Activated T-helper 17 cell treated with anti-CD3 and anti-CD28 coated beads, Interleukin-2, amount 50 U/mL, for 72 hours (primary cell): ENCODE measurements at regions not wholly inside any gene's neighbourhood (a gene's known extent, or its start where the extent isn't known, plus 50 kb on each side); places are given as distances from the start of the nearest gene placed in this dataset.

Experiments used
- ATAC-seq: fragments of 150-1000 bp; cut with Tn5 transposase; replicated peaks from 2 replicates; pipeline ENCODE4 v1.10.0; 2021; ENCODE audit warnings: mild to moderate bottlenecking, moderate library complexity
- H3K27ac Mint-ChIP-seq: one replicate; pipeline ENCODE4 v1.8.0; 2022; ENCODE audit warnings: mixed read lengths
- H3K27me3 Mint-ChIP-seq: one replicate; pipeline ENCODE4 v1.8.0; 2022; ENCODE audit warnings: mixed read lengths
- H3K36me3 Mint-ChIP-seq: one replicate; pipeline ENCODE4 v1.8.0; 2022; ENCODE audit warnings: low read depth, mild to moderate bottlenecking, mixed read lengths
- H3K4me1 Mint-ChIP-seq: one replicate; pipeline ENCODE4 v1.8.0; 2022; ENCODE audit warnings: mixed read lengths
- H3K4me3 Mint-ChIP-seq: one replicate; pipeline ENCODE4 v1.8.0; 2022; ENCODE audit warnings: mild to moderate bottlenecking, mixed read lengths
- H3K9me3 Mint-ChIP-seq: one replicate; pipeline ENCODE4 v1.8.0; 2022; ENCODE audit warnings: mixed read lengths

- Mint-ChIP-seq H3K4me1 (peaks cover 6% of the 10 kb centered on the region), H3K9me3 (no peaks in the 10 kb centered on the region), H3K27me3 (peaks cover 6% of the 10 kb centered on the region), H3K27ac (no peak overlapping the region), H3K36me3 (no peaks in the 10 kb centered on the region), H3K4me3 (no peak overlapping the region)
- no peak for ATAC-seq
Observed at GRCh38 chr9:99437145-99437544, 215.1 kb downstream of the SEC61B start.

- no peak overlapping the region for H3K27ac Mint-ChIP-seq
- ATAC-seq: no peak
- no peak overlapping the region for H3K4me3 Mint-ChIP-seq
- no peaks in the 10 kb centered on the region for H3K9me3 Mint-ChIP-seq
- H3K27me3 Mint-ChIP-seq: peaks cover 6% of the 10 kb centered on the region
- H3K36me3 Mint-ChIP-seq: no peaks in the 10 kb centered on the region
- peaks cover 4% of the 10 kb centered on the region for H3K4me1 Mint-ChIP-seq
Observed at GRCh38 chr9:99438596-99438995, 216.5 kb downstream of the SEC61B start.

- no peaks in the 10 kb centered on the region for H3K9me3 Mint-ChIP-seq
- no peak overlapping the region for H3K4me3 Mint-ChIP-seq
- ATAC-seq: no peak
- H3K4me1 Mint-ChIP-seq: no peaks in the 10 kb centered on the region
- H3K36me3 Mint-ChIP-seq: no peaks in the 10 kb centered on the region
- H3K27me3 Mint-ChIP-seq: peaks cover 15% of the 10 kb centered on the region
- no peak overlapping the region for H3K27ac Mint-ChIP-seq
Observed at GRCh38 chr9:99441829-99442228, 219.7 kb downstream of the SEC61B start.

GRCh38 chr9:99445371-99445891 lies 223.3 kb downstream of the SEC61B start:
- Mint-ChIP-seq H3K27ac (no peak overlapping the region), H3K27me3 (peaks cover 26% of the 10 kb centered on the region), H3K4me3 (no peak overlapping the region), H3K4me1 (no peaks in the 10 kb centered on the region), H3K9me3 (no peaks in the 10 kb centered on the region), H3K36me3 (no peaks in the 10 kb centered on the region)
- ATAC-seq: no peak

GRCh38 chr9:99445920-99446319 lies 223.8 kb downstream of the SEC61B start:
- Mint-ChIP-seq H3K4me1 (no peaks in the 10 kb centered on the region), H3K27me3 (peaks cover 26% of the 10 kb centered on the region), H3K27ac (no peak overlapping the region), H3K9me3 (no peaks in the 10 kb centered on the region), H3K36me3 (no peaks in the 10 kb centered on the region), H3K4me3 (no peak overlapping the region)
- no peak for ATAC-seq

GRCh38 chr9:99447951-99448350 lies 225.9 kb downstream of the SEC61B start:
- Mint-ChIP-seq H3K9me3 (no peaks in the 10 kb centered on the region), H3K4me1 (no peaks in the 10 kb centered on the region), H3K27ac (no peak overlapping the region), H3K27me3 (peaks cover 27% of the 10 kb centered on the region), H3K4me3 (no peak overlapping the region), H3K36me3 (no peaks in the 10 kb centered on the region)
- ATAC-seq: no peak

- H3K4me1 Mint-ChIP-seq: no peaks in the 10 kb centered on the region
- no peaks in the 10 kb centered on the region for H3K9me3 Mint-ChIP-seq
- H3K27me3 Mint-ChIP-seq: peaks cover 33% of the 10 kb centered on the region
- H3K36me3 Mint-ChIP-seq: no peaks in the 10 kb centered on the region
- no peak overlapping the region for H3K27ac Mint-ChIP-seq
- no peak overlapping the region for H3K4me3 Mint-ChIP-seq
- ATAC-seq: no peak
Observed at GRCh38 chr9:99449726-99450125, 227.6 kb downstream of the SEC61B start.

- Mint-ChIP-seq H3K27me3 (peaks cover 42% of the 10 kb centered on the region), H3K9me3 (no peaks in the 10 kb centered on the region), H3K4me3 (no peak overlapping the region), H3K27ac (no peak overlapping the region), H3K4me1 (no peaks in the 10 kb centered on the region), H3K36me3 (no peaks in the 10 kb centered on the region)
- no peak for ATAC-seq
Observed at GRCh38 chr9:99451112-99451606, 229.1 kb downstream of the SEC61B start.

GRCh38 chr9:99457406-99457805 lies 235.3 kb downstream of the SEC61B start:
- Mint-ChIP-seq H3K27ac (no peak overlapping the region), H3K27me3 (peaks cover 29% of the 10 kb centered on the region), H3K36me3 (no peaks in the 10 kb centered on the region), H3K4me3 (no peak overlapping the region), H3K4me1 (no peaks in the 10 kb centered on the region), H3K9me3 (no peaks in the 10 kb centered on the region)
- ATAC-seq: no peak

GRCh38 chr9:99457981-99458380 lies 235.9 kb downstream of the SEC61B start:
- Mint-ChIP-seq H3K36me3 (no peaks in the 10 kb centered on the region), H3K27me3 (peaks cover 30% of the 10 kb centered on the region), H3K27ac (no peak overlapping the region), H3K9me3 (no peaks in the 10 kb centered on the region), H3K4me3 (no peak overlapping the region), H3K4me1 (no peaks in the 10 kb centered on the region)
- no peak for ATAC-seq

- no peaks in the 10 kb centered on the region for H3K9me3 Mint-ChIP-seq
- no peak for ATAC-seq
- H3K4me1 Mint-ChIP-seq: no peaks in the 10 kb centered on the region
- H3K27me3 Mint-ChIP-seq: peaks cover 22% of the 10 kb centered on the region
- H3K36me3 Mint-ChIP-seq: no peaks in the 10 kb centered on the region
- H3K27ac Mint-ChIP-seq: no peak overlapping the region
- no peak overlapping the region for H3K4me3 Mint-ChIP-seq
Observed at GRCh38 chr9:99459919-99460318, 237.8 kb downstream of the SEC61B start.

- H3K27ac Mint-ChIP-seq: no peak overlapping the region
- H3K36me3 Mint-ChIP-seq: no peaks in the 10 kb centered on the region
- H3K27me3 Mint-ChIP-seq: peaks cover 16% of the 10 kb centered on the region
- H3K4me3 Mint-ChIP-seq: no peak overlapping the region
- no peaks in the 10 kb centered on the region for H3K9me3 Mint-ChIP-seq
- H3K4me1 Mint-ChIP-seq: no peaks in the 10 kb centered on the region
- no peak for ATAC-seq
Observed at GRCh38 chr9:99463131-99463530, 241.0 kb downstream of the SEC61B start.

GRCh38 chr9:99464568-99464967 lies 242.5 kb downstream of the SEC61B start:
- no peak overlapping the region for H3K4me3 Mint-ChIP-seq
- H3K4me1 Mint-ChIP-seq: no peaks in the 10 kb centered on the region
- peaks cover 19% of the 10 kb centered on the region for H3K27me3 Mint-ChIP-seq
- H3K36me3 Mint-ChIP-seq: no peaks in the 10 kb centered on the region
- no peak overlapping the region for H3K27ac Mint-ChIP-seq
- no peak for ATAC-seq
- no peaks in the 10 kb centered on the region for H3K9me3 Mint-ChIP-seq

GRCh38 chr9:99465231-99465907 lies 243.3 kb downstream of the SEC61B start:
- Mint-ChIP-seq H3K4me1 (no peaks in the 10 kb centered on the region), H3K27ac (no peak overlapping the region), H3K36me3 (no peaks in the 10 kb centered on the region), H3K4me3 (no peak overlapping the region), H3K9me3 (no peaks in the 10 kb centered on the region), H3K27me3 (peaks cover 20% of the 10 kb centered on the region)
- no peak for ATAC-seq

GRCh38 chr9:99466104-99466503 lies 244.0 kb downstream of the SEC61B start:
- Mint-ChIP-seq H3K4me3 (no peak overlapping the region), H3K9me3 (no peaks in the 10 kb centered on the region), H3K36me3 (no peaks in the 10 kb centered on the region), H3K27me3 (peaks cover 25% of the 10 kb centered on the region), H3K27ac (no peak overlapping the region), H3K4me1 (no peaks in the 10 kb centered on the region)
- no peak for ATAC-seq
